GM12872 (cell line): ENCODE measurements at regions not wholly inside any gene's neighbourhood (a gene's known extent, or its start where the extent isn't known, plus 50 kb on each side); places are given as distances from the start of the nearest gene placed in this dataset.

Source experiments
- CTCF ChIP-seq: IDR thresholded peaks from 3 replicates; pipeline ENCODE4 v1.5.1; 2011; ENCODE audit warnings: low read depth, mild to moderate bottlenecking, low read length, moderate library complexity; ENCODE audit not compliant: insufficient read depth

GRCh38 chr21:33127868-33128242 lies 57.9 kb downstream of the OLIG1 start:
- no peak for TF ChIP-seq CTCF

- TF ChIP-seq CTCF: no peak
Measured at GRCh38 chr21:33128538-33128937, 58.6 kb downstream of the OLIG1 start.

GRCh38 chr21:33132054-33132453 lies 62.1 kb downstream of the OLIG1 start:
- TF ChIP-seq CTCF: peak; percentile 53

- TF ChIP-seq CTCF: no peak
Measured at GRCh38 chr21:33133892-33134291, 64.0 kb downstream of the OLIG1 start.

GRCh38 chr21:33135925-33136324 lies 66.0 kb downstream of the OLIG1 start:
- TF ChIP-seq CTCF: no peak

GRCh38 chr21:33136847-33137502 lies 67.0 kb downstream of the OLIG1 start:
- no peak for TF ChIP-seq CTCF

- no peak for TF ChIP-seq CTCF
Measured at GRCh38 chr21:33139084-33139483, 69.1 kb downstream of the OLIG1 start.
